HCT116 (cell line): ENCODE measurements at regions not wholly inside any gene's neighbourhood (a gene's known extent, or its start where the extent isn't known, plus 50 kb on each side); places are given as distances from the start of the nearest gene placed in this dataset.

Source experiments
- ATAC-seq: fragments of 200-7000 bp; cut with Tn5 transposase; 2 replicates; pipeline ENCODE4 v1.9.1; 2020; ENCODE audit warnings: mild to moderate bottlenecking, moderate library complexity
- BruUV-seq: library from RNA; stranded (reverse); fragments of 400-500 nt; replicated peaks from 2 replicates; lab custom pipeline; 2021; lab: Mats Ljungman, UMichigan
- CTCF ChIA-PET: fragments of 300-600 bp; sonication (Branson Sonifier 250); formaldehyde crosslinking; loops from one replicate; lab custom pipeline; 2021; ENCODE audit warnings: antibody characterized with exemption; lab: Charles Lee
- POLR2A ChIA-PET: fragments of 300-600, 350-600 bp; sonication (Branson Sonifier 250); formaldehyde crosslinking; loops from one replicate; lab custom pipeline; 2021; ENCODE audit warnings: antibody characterized with exemption; lab: Charles Lee
- RAD21 ChIA-PET, 2 experiments: fragments of 300-600 bp; sonication (Branson Sonifier 250); formaldehyde crosslinking; loops; one replicate each; lab custom pipeline; 2023; ENCODE audit warnings: low total read pairs in 2 of 2; ENCODE audit not compliant: uncharacterized antibody in 2 of 2, unreplicated experiment in 2 of 2, low non-redundant PET in 1 of 2; lab: Charles Lee
- DNase-seq: peaks from one replicate; pipeline ENCODE4 v3.0.0-alpha.2; 2010; ENCODE audit warnings: low read depth, low spot score
- H2AFZ ChIP-seq: fragments of 200-600 bp; shearing (Covaris generic), sonication (generic); 2 replicates; pipeline ENCODE4 v1.6.1; 2017; ENCODE audit warnings: low read depth, mixed run types, mixed read lengths, antibody characterized with exemption, low read length; ENCODE audit not compliant: poor library complexity, severe bottlenecking
- H3K27ac ChIP-seq: 2 replicates; pipeline ENCODE4 v1.5.1; 2012; ENCODE audit warnings: low read depth, low read length
- H3K27me3 ChIP-seq: fragments of 200-600 bp; sonication (generic); 2 replicates; pipeline ENCODE4 v1.6.1; 2016; ENCODE audit warnings: mixed run types, low read length, mixed read lengths; ENCODE audit not compliant: insufficient read depth
- H3K36me3 ChIP-seq, 2 experiments: fragments of 200-500 bp in 1 of 2; fragments of 200-600 bp in 1 of 2; sonication (Bioruptor generic) in 1 of 2; sonication (generic) in 1 of 2; 2 replicates each; pipeline versions ENCODE4 v1.5.1 to v1.6.1; 2014 to 2016; ENCODE audit warnings: low read length in 2 of 2, inconsistent platforms in 1 of 2, mixed read lengths in 1 of 2, mixed run types in 1 of 2; ENCODE audit not compliant: insufficient read depth in 2 of 2, control insufficient read depth in 1 of 2
- H3K4me1 ChIP-seq, 2 experiments: fragments of 200-600 bp in 1 of 2; sonication (generic) in 1 of 2; 2 replicates each; pipeline versions ENCODE4 v1.5.1 to v1.6.1; 2012 to 2017; ENCODE audit warnings: low read length in 2 of 2, inconsistent platforms in 1 of 2, mild to moderate bottlenecking in 1 of 2, mixed read lengths in 1 of 2, mixed run types in 1 of 2, moderate library complexity in 1 of 2; ENCODE audit not compliant: insufficient read depth in 2 of 2, control insufficient read depth in 1 of 2
- H3K4me2 ChIP-seq: fragments of 200-600 bp; sonication (generic); 2 replicates; pipeline ENCODE4 v1.6.1; 2017; ENCODE audit warnings: mixed run types, low read length, mixed read lengths
- H3K4me3 ChIP-seq, 2 experiments: fragments of 200-600 bp in 1 of 2; sonication (generic) in 1 of 2; replicated peaks in 1 of 2; 2 replicates each; pipeline ENCODE4 v1.5.1; 2011 to 2016; ENCODE audit warnings: low read length in 2 of 2, control low read depth in 1 of 2, low read depth in 1 of 2, mild to moderate bottlenecking in 1 of 2, mixed read lengths in 1 of 2, mixed run types in 1 of 2
- H3K79me2 ChIP-seq: fragments of 200-600 bp; sonication (generic); 2 replicates; pipeline ENCODE4 v1.6.1; 2017; ENCODE audit warnings: mild to moderate bottlenecking, mixed run types, low read length, moderate library complexity, mixed read lengths; ENCODE audit not compliant: insufficient read depth
- H3K9ac ChIP-seq: fragments of 200-600 bp; sonication (generic); 2 replicates; pipeline ENCODE4 v1.6.1; 2016; ENCODE audit warnings: low read length, mixed read lengths
- H3K9me2 ChIP-seq: fragments of 200-600 bp; sonication (generic), shearing (Covaris generic); 2 replicates; pipeline ENCODE4 v1.6.1; 2017; ENCODE audit warnings: mixed run types, mild to moderate bottlenecking, moderate library complexity; ENCODE audit not compliant: insufficient read depth
- H3K9me3 ChIP-seq, 2 experiments: fragments of 200-500 bp in 1 of 2; fragments of 200-600 bp in 1 of 2; sonication (Bioruptor generic) in 1 of 2; sonication (generic) in 1 of 2; 2 replicates each; pipeline ENCODE4 v1.6.1; 2014 to 2017; ENCODE audit warnings: low read length in 2 of 2, mixed read lengths in 2 of 2, inconsistent platforms in 1 of 2, low read depth in 1 of 2, mild to moderate bottlenecking in 1 of 2, mixed run types in 1 of 2, moderate library complexity in 1 of 2; ENCODE audit not compliant: control insufficient read depth in 1 of 2, insufficient read depth in 1 of 2
- H4K20me1 ChIP-seq: fragments of 200-600 bp; sonication (generic), shearing (Covaris generic); 2 replicates; pipeline ENCODE4 v1.6.1; 2017; ENCODE audit warnings: mixed run types, mild to moderate bottlenecking, moderate library complexity; ENCODE audit not compliant: insufficient read depth
- ATF3 ChIP-seq: IDR thresholded peaks from 2 replicates; pipeline ENCODE4 v1.6.1; 2012
- CBX3 ChIP-seq: IDR thresholded peaks from 2 replicates; pipeline ENCODE4 v1.6.1; 2012; ENCODE audit warnings: low read depth
- EGR1 ChIP-seq: IDR thresholded peaks from 2 replicates; pipeline ENCODE4 v1.6.1; 2012; ENCODE audit warnings: low read depth
- ELF1 ChIP-seq: IDR thresholded peaks from 2 replicates; pipeline ENCODE4 v1.6.1; 2012; ENCODE audit warnings: low read depth, borderline replicate concordance
- EZH2phosphoT487 ChIP-seq: fragments of 200-600 bp; IDR thresholded peaks from 2 replicates; pipeline ENCODE4 v1.6.1; 2018; ENCODE audit warnings: antibody characterized with exemption, borderline replicate concordance
- POLR2A ChIP-seq: IDR thresholded peaks from 2 replicates; pipeline ENCODE4 v1.7.0; 2011; ENCODE audit warnings: borderline replicate concordance; ENCODE audit not compliant: insufficient read depth, insufficient read length; ENCODE audit errors: extremely low read depth
- RAD21 ChIP-seq: IDR thresholded peaks from 2 replicates; pipeline ENCODE4 v1.6.1; 2012; ENCODE audit warnings: low read depth, mild to moderate bottlenecking
- SIN3A ChIP-seq: IDR thresholded peaks from 2 replicates; pipeline ENCODE4 v1.6.1; 2012; ENCODE audit warnings: low read depth
- SP1 ChIP-seq: IDR thresholded peaks from 2 replicates; pipeline ENCODE4 v1.6.1; 2012; ENCODE audit warnings: low read depth
- YY1 ChIP-seq: IDR thresholded peaks from 2 replicates; pipeline ENCODE4 v1.6.1; 2011; ENCODE audit warnings: low read length, low read depth, moderate library complexity, mild to moderate bottlenecking; ENCODE audit not compliant: insufficient replicate concordance; ENCODE audit errors: extremely low read depth
- ZBTB33 ChIP-seq: IDR thresholded peaks from 2 replicates; pipeline ENCODE4 v1.6.1; 2011; ENCODE audit warnings: mild to moderate bottlenecking, low read length, moderate library complexity; ENCODE audit not compliant: insufficient replicate concordance; ENCODE audit errors: extremely low read depth
- ZFX ChIP-seq: fragments of 450-650 bp; IDR thresholded peaks from 2 replicates; pipeline ENCODE4 v1.6.1; 2017
- ZNF274 ChIP-seq: fragments of 200-500 bp; sonication (Bioruptor generic); IDR thresholded peaks from 2 replicates; pipeline ENCODE4 v1.6.1; 2014; ENCODE audit warnings: mild to moderate bottlenecking, low read depth, low read length, inconsistent platforms
- intact Hi-C: fragments of 100-400 bp; cut with micrococcal nuclease; formaldehyde crosslinking; loops from 2 replicates; pipeline ENCODE4 v1.10.0; 2022
- TF ChIP-seq, protein P1 (sequence below), 3 experiments: fragments of 200-600 bp in 1 of 3; sonication (generic) in 1 of 3; IDR thresholded peaks in 2 of 3; conservative IDR thresholded peaks in 1 of 3; 2 replicates each; pipeline ENCODE4 v1.5.1; 2012 to 2017; ENCODE audit warnings: low read depth in 2 of 3, low read length in 2 of 3, antibody characterized with exemption in 1 of 3, borderline replicate concordance in 1 of 3, control low read depth in 1 of 3, mild to moderate bottlenecking in 1 of 3, mixed read lengths in 1 of 3, mixed run types in 1 of 3, moderate library complexity in 1 of 3; ENCODE audit not compliant: insufficient read depth in 1 of 3

GRCh38 chr12:47415054-47415453, 290.8 kb downstream of the RPAP3 start:
- no peak for ATAC-seq
- POLR2A ChIA-PET = no interaction called here
- no TSS peak for BruUV-seq

More at GRCh38 chr12:47415054-47415453, 290.8 kb downstream of the RPAP3 start:
- Histone ChIP-seq H3K27ac (no peak overlapping the region), H3K79me2 (no peaks in the 10 kb centered on the region), H3K4me3 (no peak overlapping the region), H3K27me3 (no peaks in the 10 kb centered on the region), H3K9ac (no peak overlapping the region), H3K9me3 (no peaks in the 10 kb centered on the region), H2AFZ (no peak overlapping the region), H4K20me1 (no peaks in the 10 kb centered on the region), H3K36me3 (no peaks in the 10 kb centered on the region), H3K9me2 (no peaks in the 10 kb centered on the region), H3K4me1 (no peaks in the 10 kb centered on the region), H3K4me2 (no peak overlapping the region)
- intact Hi-C loops = no loop called here
- no peak for DNase-seq
- TF ChIP-seq POLR2A (no peak), EZH2phosphoT487 (no peak), SP1 (no peak), ZBTB33 (no peak), YY1 (no peak), ELF1 (no peak), EGR1 (no peak), ZNF274 (no peak), RAD21 (no peak), SIN3A (no peak), CBX3 (no peak), ATF3 (no peak), ZFX (no peak)
- TF ChIP-seq, protein P1, sequence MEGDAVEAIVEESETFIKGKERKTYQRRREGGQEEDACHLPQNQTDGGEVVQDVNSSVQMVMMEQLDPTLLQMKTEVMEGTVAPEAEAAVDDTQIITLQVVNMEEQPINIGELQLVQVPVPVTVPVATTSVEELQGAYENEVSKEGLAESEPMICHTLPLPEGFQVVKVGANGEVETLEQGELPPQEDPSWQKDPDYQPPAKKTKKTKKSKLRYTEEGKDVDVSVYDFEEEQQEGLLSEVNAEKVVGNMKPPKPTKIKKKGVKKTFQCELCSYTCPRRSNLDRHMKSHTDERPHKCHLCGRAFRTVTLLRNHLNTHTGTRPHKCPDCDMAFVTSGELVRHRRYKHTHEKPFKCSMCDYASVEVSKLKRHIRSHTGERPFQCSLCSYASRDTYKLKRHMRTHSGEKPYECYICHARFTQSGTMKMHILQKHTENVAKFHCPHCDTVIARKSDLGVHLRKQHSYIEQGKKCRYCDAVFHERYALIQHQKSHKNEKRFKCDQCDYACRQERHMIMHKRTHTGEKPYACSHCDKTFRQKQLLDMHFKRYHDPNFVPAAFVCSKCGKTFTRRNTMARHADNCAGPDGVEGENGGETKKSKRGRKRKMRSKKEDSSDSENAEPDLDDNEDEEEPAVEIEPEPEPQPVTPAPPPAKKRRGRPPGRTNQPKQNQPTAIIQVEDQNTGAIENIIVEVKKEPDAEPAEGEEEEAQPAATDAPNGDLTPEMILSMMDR (IDR thresholded peaks at IDR 0.05 in 2 of 3, conservative IDR thresholded peaks at IDR 0.05 in 1 of 3; ENCODE audit: borderline replicate concordance in 1 of 3, insufficient read depth in 1 of 3, low read depth in 2 of 3, low read length in 2 of 3) = no peak
- ChIA-PET CTCF (no interaction called here), RAD21 (no interaction called here)
